WTC11 (cell line): ENCODE measurements at regions not wholly inside any gene's neighbourhood (a gene's known extent, or its start where the extent isn't known, plus 50 kb on each side); places are given as distances from the start of the nearest gene placed in this dataset.

Experiments used
- CTCF ChIP-seq: fragments of 200-600 bp; IDR thresholded peaks from 2 replicates; pipeline ENCODE4 v1.8.0; 2022; ENCODE audit warnings: antibody characterized with exemption
- E2F5 ChIP-seq: sonication (generic); formaldehyde crosslinking; IDR thresholded peaks from 2 replicates; pipeline ENCODE4 v1.8.1; 2022; ENCODE audit warnings: mild to moderate bottlenecking, moderate library complexity, missing genetic modification reagents
- FOXK1 ChIP-seq: sonication (generic); formaldehyde crosslinking; IDR thresholded peaks from 2 replicates; pipeline ENCODE4 v1.8.0; 2022; ENCODE audit warnings: mild to moderate bottlenecking, moderate library complexity, missing genetic modification reagents
- IRF2 ChIP-seq: sonication (generic); formaldehyde crosslinking; IDR thresholded peaks from 2 replicates; pipeline ENCODE4 v1.8.0; 2022; ENCODE audit warnings: low read depth, missing genetic modification reagents, borderline replicate concordance
- OVOL2 ChIP-seq: fragments of 250-450 bp; sonication (Bioruptor Pico); IDR thresholded peaks from 2 replicates; pipeline ENCODE4 v1.9.0; 2021; ENCODE audit warnings: mild to moderate bottlenecking, borderline replicate concordance
- ZBTB21 ChIP-seq: sonication (generic); formaldehyde crosslinking; IDR thresholded peaks from 2 replicates; pipeline ENCODE4 v1.8.1; 2023; ENCODE audit warnings: mild to moderate bottlenecking, missing genetic modification reagents, borderline replicate concordance
- ZNF423 ChIP-seq: fragments of 250-450 bp; sonication (Bioruptor Pico); IDR thresholded peaks from 2 replicates; pipeline ENCODE4 v2.1.2; 2022; ENCODE audit warnings: mild to moderate bottlenecking, moderate library complexity

DNA sequence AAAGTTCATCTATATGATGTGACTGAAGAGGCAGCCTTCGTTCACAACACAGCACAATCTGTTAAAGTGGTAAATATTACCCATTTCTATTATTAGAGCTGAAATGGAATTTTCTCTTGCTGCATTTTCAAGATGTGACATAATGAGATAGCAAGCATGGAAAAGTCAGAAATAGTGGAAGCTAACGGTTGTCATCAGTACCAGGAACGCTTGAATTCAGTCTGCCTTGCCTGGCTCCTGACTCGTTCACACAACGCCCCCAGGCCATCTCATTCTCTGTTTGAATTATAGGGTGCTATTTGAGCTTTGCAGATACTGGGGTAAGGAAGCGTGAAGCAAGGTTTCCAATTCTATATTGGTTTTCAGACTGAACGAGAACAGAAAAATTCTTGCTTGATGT is 116.5 kb upstream of the MAP3K7 start:
- TF ChIP-seq CTCF (no peak), E2F5 (no peak), OVOL2 (CRISPR knock-in tag) (no peak), IRF2 (CRISPR knock-in tag) (no peak), FOXK1 (CRISPR knock-in tag) (no peak), ZNF423 (CRISPR knock-in tag) (no peak), ZBTB21 (CRISPR knock-in tag) (no peak)
